K562 (cell line): ENCODE measurements at regions not wholly inside any gene's neighbourhood (a gene's known extent, or its start where the extent isn't known, plus 50 kb on each side); places are given as distances from the start of the nearest gene placed in this dataset.

Experiments
- ATAC-seq: fragments of 200-7000 bp; cut with Tn5 transposase; 3 replicates; pipeline ENCODE4 v1.9.1; 2020; ENCODE audit warnings: moderate library complexity
- BruUV-seq: library from RNA; stranded (reverse); fragments of 400-500 nt; replicated peaks from 2 replicates; lab custom pipeline; 2021; lab: Mats Ljungman, UMichigan
- CTCF ChIA-PET: fragments of 300-600 bp; formaldehyde crosslinking; extraction: SDS; loops from one replicate; lab custom pipeline; 2021; ENCODE audit warnings: low intra/inter-chr PET ratio; lab: Yijun Ruan, JAX
- POLR2A ChIA-PET: fragments of 300-600, 350-650 bp; sonication (Branson Sonifier 250); formaldehyde crosslinking; extraction: SDS; loops from one replicate; lab custom pipeline; 2021; ENCODE audit warnings: antibody characterized with exemption, inconsistent platforms; lab: Yijun Ruan, JAX
- DNase-seq, 4 experiments: peaks; one replicate each; pipeline versions ENCODE4 v3.0.0 to v3.0.0-alpha.2; 2011 to 2018; ENCODE audit warnings: low spot score in 3 of 4, mixed read lengths in 3 of 4; ENCODE audit errors: extremely low read depth in 1 of 4
- FAIRE-seq: peaks from 2 replicates; lab custom pipeline; 2011; peaks lifted over from hg19 to GRCh38; lab: Jason Lieb, UNC
- H2AFZ ChIP-seq: 2 replicates; pipeline ENCODE4 v1.6.0; 2011; ENCODE audit warnings: low read depth, low read length, control low read depth, inconsistent platforms
- H3K27ac ChIP-seq: fragments of 200-600 bp; 3 replicates; pipeline ENCODE4 v1.8.0; 2011; ENCODE audit warnings: low read depth, mild to moderate bottlenecking, control low read depth, inconsistent platforms, low read length, moderate library complexity, mixed read lengths; ENCODE audit errors: extremely low read depth
- H3K27me3 ChIP-seq, 2 experiments: fragments of 300-600 bp in 1 of 2; 2 replicates in 1 of 2; 3 replicates in 1 of 2; pipeline versions ENCODE4 v1.6.0 to v1.8.0; 2011; ENCODE audit warnings: inconsistent platforms in 2 of 2, low read length in 2 of 2, mild to moderate bottlenecking in 1 of 2, mixed read lengths in 1 of 2, moderate library complexity in 1 of 2; ENCODE audit not compliant: control insufficient read depth in 2 of 2, insufficient read depth in 2 of 2
- H3K36me3 ChIP-seq: fragments of 300-600 bp; 3 replicates; pipeline ENCODE4 v1.8.0; 2011; ENCODE audit warnings: mild to moderate bottlenecking, low read length, inconsistent platforms; ENCODE audit not compliant: control insufficient read depth, insufficient read depth
- H3K4me1 ChIP-seq, 2 experiments: fragments of 200-600 bp in 1 of 2; replicated peaks in 1 of 2; 2 replicates in 1 of 2; 3 replicates in 1 of 2; pipeline versions ENCODE4 v1.5.1 to v1.8.0; 2011; ENCODE audit warnings: inconsistent platforms in 2 of 2, low read length in 2 of 2, mild to moderate bottlenecking in 1 of 2, mixed read lengths in 1 of 2, moderate library complexity in 1 of 2; ENCODE audit not compliant: control insufficient read depth in 2 of 2, insufficient read depth in 2 of 2
- H3K4me2 ChIP-seq: 2 replicates; pipeline ENCODE4 v1.6.1; 2011; ENCODE audit warnings: low read length, control low read depth, inconsistent platforms, mixed read lengths; ENCODE audit not compliant: insufficient read depth
- H3K4me3 ChIP-seq: fragments of 200-600 bp; sonication (generic), shearing (Covaris generic); 2 replicates; pipeline ENCODE4 v1.5.1; 2016; ENCODE audit warnings: control low read depth, inconsistent platforms
- H3K79me2 ChIP-seq: fragments of 200-600 bp; 3 replicates; pipeline ENCODE4 v1.8.0; 2011; ENCODE audit warnings: low read length, inconsistent platforms; ENCODE audit not compliant: control insufficient read depth, insufficient read depth
- H3K9ac ChIP-seq, 2 experiments: 2 replicates each; pipeline versions ENCODE4 v1.6.0 to v1.6.1; 2011; ENCODE audit warnings: low read depth in 2 of 2, low read length in 2 of 2, control low read depth in 1 of 2, inconsistent platforms in 1 of 2, mild to moderate bottlenecking in 1 of 2, mixed read lengths in 1 of 2; ENCODE audit not compliant: insufficient read depth in 1 of 2
- H3K9me1 ChIP-seq: one replicate; pipeline ENCODE4 v1.6.0; 2011; ENCODE audit warnings: inconsistent platforms, mild to moderate bottlenecking, low read length, moderate library complexity; ENCODE audit not compliant: control insufficient read depth, insufficient read depth
- H3K9me3 ChIP-seq: replicated peaks from 2 replicates; pipeline ENCODE4 v1.5.1; 2011; ENCODE audit warnings: low read depth, low read length, inconsistent platforms; ENCODE audit not compliant: control insufficient read depth, insufficient read depth
- H4K20me1 ChIP-seq: replicated peaks from 2 replicates; pipeline ENCODE4 v1.6.1; 2011; ENCODE audit warnings: low read length, inconsistent platforms, mixed read lengths; ENCODE audit not compliant: control insufficient read depth, insufficient read depth
- ARID2 ChIP-seq: fragments of 450-650 bp; IDR thresholded peaks from 2 replicates; pipeline ENCODE4 v1.6.1; 2017; ENCODE audit warnings: antibody characterized with exemption, mild to moderate bottlenecking
- ARID3A ChIP-seq: IDR thresholded peaks from 2 replicates; pipeline ENCODE4 v1.6.1; 2012; ENCODE audit warnings: low read depth, low read length, improper control_type of control experiment, borderline replicate concordance
- CREBBP ChIP-seq: IDR thresholded peaks from one replicate; pipeline ENCODE4 v1.6.1; 2012; ENCODE audit warnings: low read depth, mild to moderate bottlenecking, control low read depth, inconsistent platforms, low read length
- FOXJ3 ChIP-seq: sonication (generic); formaldehyde crosslinking; IDR thresholded peaks from 2 replicates; pipeline ENCODE4 v1.4.0; 2020; ENCODE audit warnings: mild to moderate bottlenecking, missing genetic modification reagents
- FUS ChIP-seq: fragments of 200-400 bp; formaldehyde crosslinking; optimal IDR thresholded peaks from 2 replicates; pipeline ENCODE3; 2017; ENCODE audit warnings: low read depth, low read length
- HDAC6 ChIP-seq: IDR thresholded peaks from 2 replicates; pipeline ENCODE4 v1.6.1; 2012; ENCODE audit warnings: low read depth, mild to moderate bottlenecking, control low read depth, inconsistent platforms, low read length, moderate library complexity
- HNRNPK ChIP-seq: fragments of 200-400 bp; formaldehyde crosslinking; IDR thresholded peaks from one replicate; pipeline ENCODE4 v1.6.1; 2018; ENCODE audit warnings: mild to moderate bottlenecking, low read depth, low read length; ENCODE audit not compliant: poor library complexity, severe bottlenecking
- MAZ ChIP-seq, 2 experiments: fragments of 450-650 bp in 1 of 2; sonication (generic) in 1 of 2; formaldehyde crosslinking; IDR thresholded peaks in 1 of 2; conservative IDR thresholded peaks in 1 of 2; 2 replicates each; pipeline versions ENCODE4 v1.4.0 to v1.5.0; 2020; ENCODE audit warnings: mild to moderate bottlenecking in 1 of 2, missing genetic modification reagents in 1 of 2
- NCOR1 ChIP-seq: fragments of 450-650 bp; IDR thresholded peaks from 2 replicates; pipeline ENCODE4 v1.6.1; 2016; ENCODE audit warnings: mild to moderate bottlenecking, moderate library complexity
- PBX2 ChIP-seq, 2 experiments: IDR thresholded peaks in 1 of 2; conservative IDR thresholded peaks in 1 of 2; 2 replicates each; pipeline ENCODE4 v1.6.1; 2016; ENCODE audit warnings: low read depth in 2 of 2, mild to moderate bottlenecking in 1 of 2, missing compliant biosample characterization in 1 of 2, missing genetic modification characterization in 1 of 2, moderate library complexity in 1 of 2
- SMARCA5 ChIP-seq: fragments of 450-650 bp; IDR thresholded peaks from 2 replicates; pipeline ENCODE4 v1.6.1; 2016
- SREBF2 ChIP-seq: sonication (generic); formaldehyde crosslinking; IDR thresholded peaks from 2 replicates; pipeline ENCODE4 v1.4.0; 2020; ENCODE audit warnings: mild to moderate bottlenecking, missing genetic modification reagents
- ZBTB11 ChIP-seq, 3 experiments: fragments of 200-800 bp in 1 of 3; fragments of 250-450 bp in 1 of 3; fragments of 450-650 bp in 1 of 3; sonication (Bioruptor Pico) in 1 of 3; sonication (Bioruptor generic) in 1 of 3; formaldehyde crosslinking in 1 of 3; IDR thresholded peaks; 2 replicates each; pipeline versions ENCODE4 v1.6.1 to v1.8.0; 2016 to 2022; ENCODE audit warnings: mild to moderate bottlenecking in 2 of 3, missing genetic modification characterization in 2 of 3, missing compliant biosample characterization in 1 of 3, moderate library complexity in 1 of 3
- ZSCAN32 ChIP-seq: fragments of 450-650 bp; formaldehyde crosslinking; IDR thresholded peaks from 2 replicates; pipeline ENCODE4 v1.4.0; 2020; ENCODE audit warnings: mild to moderate bottlenecking, moderate library complexity
- WGBS: fragments of 100-300 bp; shearing (Covaris generic); methylation state at CpG from one replicate; pipeline ENCODE4 v1.1.6; 2016; ENCODE audit warnings: low coverage, mixed read lengths; ENCODE audit not compliant: insufficient coverage; ENCODE audit errors: missing lambda C conversion rate; 5-methylcytosine and 5-hydroxymethylcytosine counted together
- in situ Hi-C: fragments of 300-500 bp; cut with MboI; formaldehyde crosslinking; loops from 4 replicates; pipeline ENCODE4 v1.15.0; 2018; ENCODE audit warnings: inconsistent platforms, mixed read lengths
- intact Hi-C: fragments of 100-400 bp; cut with micrococcal nuclease; formaldehyde crosslinking; loops from 2 replicates; pipeline ENCODE4 v1.14.2; 2022

- Histone ChIP-seq H2AFZ (no peak overlapping the region), H3K9me1 (no peaks in the 10 kb centered on the region), H3K79me2 (no peaks in the 10 kb centered on the region), H3K9ac (no peak overlapping the region), H3K9me3 (peaks cover 2% of the 10 kb centered on the region; the same call in 1 of the 2 replicates), H4K20me1 (no peaks in the 10 kb centered on the region), H3K4me3 (no peak overlapping the region), H3K27ac (no peak overlapping the region), H3K36me3 (no peaks in the 10 kb centered on the region), H3K4me2 (no peak overlapping the region), H3K4me1 (peaks cover 7 to 23% of the 10 kb centered on the region in 2 experiments; a peak in 4 of 5 replicates), H3K27me3 (no peaks in the 10 kb centered on the region)
- in situ Hi-C loops, result no loop called here
- intact Hi-C loops, result loop anchor here (5.0 kb wide), 1 partner anchor 73 kb away; no protein-coding TSS in a partner anchor
- no TSS peak for BruUV-seq
- whole genome bisulfite sequencing, result 83% methylated on average over 2 of the region's 5 CpGs
- no peak for DNase-seq
- POLR2A ChIA-PET, result no interaction called here
- ATAC-seq, result no peak
- FAIRE-seq, result no peak
- CTCF ChIA-PET, result no interaction called here
- TF ChIP-seq CREBBP (no peak), ZSCAN32 (CRISPR knock-in tag) (no peak), FUS (no peak), FOXJ3 (CRISPR knock-in tag) (no peak), HDAC6 (no peak), ARID2 (no peak), ZBTB11 (CRISPR knock-in tag; IDR thresholded peaks at IDR 0.05) (no peak), MAZ (CRISPR knock-in tag; conservative IDR thresholded peaks at IDR 0.05 in 1 of 2, IDR thresholded peaks at IDR 0.05 in 1 of 2) (no peak), NCOR1 (no peak), HNRNPK (no peak), PBX2 (CRISPR knock-in tag; IDR thresholded peaks at IDR 0.05; ENCODE audit: low read depth) (no peak), PBX2 (tag; conservative IDR thresholded peaks at IDR 0.05; ENCODE audit: low read depth) (no peak), ARID3A (no peak), SMARCA5 (no peak), SREBF2 (CRISPR knock-in tag) (no peak)
Measured at GRCh38 chr18:62454527-62454926, 68.3 kb upstream of the ZCCHC2 start.
